SK-N-SH (cell line): ENCODE measurements at regions not wholly inside any gene's neighbourhood (a gene's known extent, or its start where the extent isn't known, plus 50 kb on each side); places are given as distances from the start of the nearest gene placed in this dataset.

ENCODE experiments used
- CTCF ChIA-PET: fragments of 300-600, 350-600 bp; formaldehyde crosslinking; extraction: SDS; loops from one replicate; lab custom pipeline; 2021; lab: Yijun Ruan, JAX
- POLR2A ChIA-PET: fragments of 350-600 bp; sonication (Branson Sonifier 250); formaldehyde crosslinking; extraction: SDS; loops from one replicate; lab custom pipeline; 2020; ENCODE audit warnings: antibody characterized with exemption, inconsistent platforms; lab: Yijun Ruan, JAX
- DNase-seq: peaks from one replicate; pipeline ENCODE4 v3.0.0; 2012
- H2AFZ ChIP-seq: fragments of 200-600 bp; sonication (generic); 2 replicates; pipeline ENCODE4 v1.8.1; 2016; ENCODE audit warnings: antibody characterized with exemption, mild to moderate bottlenecking, low read depth
- H3F3A ChIP-seq: fragments of 200-600 bp; sonication (generic); replicated peaks from 2 replicates; pipeline ENCODE3; 2016; ENCODE audit warnings: antibody characterized with exemption, mild to moderate bottlenecking; ENCODE audit not compliant: insufficient read depth
- H3K27ac ChIP-seq, 2 experiments: fragments of 200-500 bp in 1 of 2; fragments of 200-600 bp in 1 of 2; sonication (Bioruptor generic) in 1 of 2; sonication (generic), shearing (Covaris generic) in 1 of 2; 2 replicates each; pipeline versions ENCODE4 v1.5.1 to v1.6.1; 2014 to 2016; ENCODE audit warnings: low read depth in 2 of 2, inconsistent platforms in 1 of 2, low read length in 1 of 2, mild to moderate bottlenecking in 1 of 2, mixed read lengths in 1 of 2
- H3K27me3 ChIP-seq: fragments of 200-600 bp; sonication (generic), shearing (Covaris generic); 2 replicates; pipeline ENCODE4 v1.6.1; 2016; ENCODE audit warnings: mixed run types; ENCODE audit not compliant: insufficient read depth
- H3K36me3 ChIP-seq, 2 experiments: fragments of 200-500 bp in 1 of 2; fragments of 200-600 bp in 1 of 2; sonication (Bioruptor generic) in 1 of 2; sonication (generic) in 1 of 2; replicated peaks in 1 of 2; 2 replicates each; pipeline versions ENCODE3 to v1.5.1; 2014 to 2016; ENCODE audit warnings: low read length in 1 of 2, mild to moderate bottlenecking in 1 of 2; ENCODE audit not compliant: insufficient read depth in 2 of 2, control insufficient read depth in 1 of 2
- H3K4me1 ChIP-seq, 2 experiments: fragments of 200-500 bp in 1 of 2; fragments of 200-600 bp in 1 of 2; sonication (Bioruptor generic) in 1 of 2; sonication (generic), shearing (Covaris generic) in 1 of 2; 2 replicates each; pipeline versions ENCODE4 v1.5.1 to v1.6.1; 2014 to 2016; ENCODE audit warnings: low read depth in 1 of 2, low read length in 1 of 2, mixed run types in 1 of 2; ENCODE audit not compliant: insufficient read depth in 2 of 2, control insufficient read depth in 1 of 2
- H3K4me2 ChIP-seq: fragments of 200-600 bp; sonication (generic), shearing (Covaris generic); 2 replicates; pipeline ENCODE4 v1.6.1; 2017; ENCODE audit warnings: mixed run types
- H3K4me3 ChIP-seq, 2 experiments: fragments of 200-500 bp in 1 of 2; fragments of 200-600 bp in 1 of 2; sonication (Bioruptor generic) in 1 of 2; sonication (generic), shearing (Covaris generic) in 1 of 2; 2 replicates each; pipeline versions ENCODE4 v1.5.1 to v1.8.1; 2014 to 2016; ENCODE audit warnings: low read depth in 2 of 2, inconsistent platforms in 1 of 2, low read length in 1 of 2, mild to moderate bottlenecking in 1 of 2, mixed read lengths in 1 of 2, moderate library complexity in 1 of 2
- H3K79me2 ChIP-seq: fragments of 200-600 bp; sonication (generic); 2 replicates; pipeline ENCODE4 v1.8.1; 2017; ENCODE audit warnings: mild to moderate bottlenecking; ENCODE audit not compliant: insufficient read depth
- H3K9ac ChIP-seq: fragments of 200-600 bp; sonication (generic); 2 replicates; pipeline ENCODE4 v1.6.1; 2017; ENCODE audit warnings: mixed run types
- H3K9me2 ChIP-seq: fragments of 200-600 bp; sonication (generic); 2 replicates; pipeline ENCODE4 v1.6.1; 2017; ENCODE audit warnings: mixed run types
- H3K9me3 ChIP-seq: fragments of 200-600 bp; sonication (generic); 2 replicates; pipeline ENCODE4 v1.6.1; 2017; ENCODE audit warnings: mixed run types, mild to moderate bottlenecking, moderate library complexity
- H4K20me1 ChIP-seq: fragments of 200-600 bp; sonication (generic); 2 replicates; pipeline ENCODE4 v1.6.1; 2017; ENCODE audit warnings: mild to moderate bottlenecking, mixed run types; ENCODE audit not compliant: insufficient read depth
- CHD2 ChIP-seq: fragments of 150-350 bp; IDR thresholded peaks from 2 replicates; pipeline ENCODE4 v1.6.1; 2018; ENCODE audit warnings: low read length; ENCODE audit not compliant: partially characterized antibody
- EZH2phosphoT487 ChIP-seq: fragments of 200-600 bp; sonication (generic); IDR thresholded peaks from 2 replicates; pipeline ENCODE4 v1.6.1; 2017; ENCODE audit warnings: low read depth, mixed run types, mild to moderate bottlenecking, antibody characterized with exemption, moderate library complexity, borderline replicate concordance
- FOXM1 ChIP-seq: IDR thresholded peaks from 2 replicates; pipeline ENCODE4 v1.4.0; 2012; ENCODE audit warnings: low read depth, mild to moderate bottlenecking
- GATA2 ChIP-seq: sonication (generic); formaldehyde crosslinking; IDR thresholded peaks from 2 replicates; pipeline ENCODE4 v1.5.0; 2020; ENCODE audit warnings: mild to moderate bottlenecking, missing genetic modification reagents
- POLR2AphosphoS5 ChIP-seq: IDR thresholded peaks from 2 replicates; pipeline ENCODE4 v1.6.1; 2012; ENCODE audit warnings: low read depth, low read length
- RAD21 ChIP-seq: IDR thresholded peaks from 2 replicates; pipeline ENCODE4 v1.6.1; 2012; ENCODE audit warnings: mild to moderate bottlenecking, low read length
- RXRA ChIP-seq: IDR thresholded peaks from 2 replicates; pipeline ENCODE4 v1.4.0; 2012; ENCODE audit warnings: low read depth, mild to moderate bottlenecking, borderline replicate concordance
- SIN3A ChIP-seq: IDR thresholded peaks from 2 replicates; pipeline ENCODE4 v1.6.1; 2012; ENCODE audit warnings: low read depth, mild to moderate bottlenecking, low read length, moderate library complexity, borderline replicate concordance
- SMC3 ChIP-seq: IDR thresholded peaks from 2 replicates; pipeline ENCODE4 v1.6.1; 2012; ENCODE audit warnings: low read depth, low read length, improper control_type of control experiment
- TAF1 ChIP-seq: IDR thresholded peaks from 2 replicates; pipeline ENCODE4 v1.6.1; 2012; ENCODE audit warnings: low read depth, mild to moderate bottlenecking, low read length, moderate library complexity, borderline replicate concordance
- TEAD4 ChIP-seq: IDR thresholded peaks from 2 replicates; pipeline ENCODE4 v1.4.0; 2012; ENCODE audit warnings: mild to moderate bottlenecking, borderline replicate concordance; ENCODE audit not compliant: insufficient read depth
- WGBS: methylation state at CpG from one replicate; pipeline ENCODE4 v1.1.6; 2017; ENCODE audit warnings: low lambda C conversion rate; 5-methylcytosine and 5-hydroxymethylcytosine counted together
- TF ChIP-seq, protein P1 (sequence below): IDR thresholded peaks from 2 replicates; pipeline ENCODE4 v1.4.0; 2012; ENCODE audit warnings: low read depth
- TF ChIP-seq, protein P2 (sequence below): IDR thresholded peaks from 2 replicates; pipeline ENCODE4 v1.4.0; 2012; ENCODE audit warnings: low read depth, borderline replicate concordance

DNA sequence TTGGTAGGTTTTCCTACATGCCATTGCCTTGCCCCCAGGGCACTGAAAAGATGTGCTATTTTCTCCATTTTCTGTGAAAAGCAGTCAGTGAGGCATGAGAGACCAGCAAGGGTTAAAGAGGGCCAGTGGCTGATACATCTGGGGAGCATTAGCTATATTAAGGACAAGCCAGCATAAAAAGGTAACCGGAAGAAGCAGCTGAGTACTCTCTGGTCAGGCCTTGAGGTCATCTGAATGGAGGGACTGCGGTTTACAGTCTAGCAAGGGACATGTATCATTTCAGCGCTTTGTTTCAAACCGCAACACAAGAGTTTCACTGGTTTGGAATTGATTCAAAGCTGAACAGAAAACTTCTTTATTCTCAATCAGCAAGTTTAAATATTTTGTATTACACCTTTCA, 120.4 kb downstream of the EPDR1 start (continued):
- no peak for TF ChIP-seq GATA2 (CRISPR knock-in tag)
- no peak for TF ChIP-seq SMC3
- TF ChIP-seq, all 33 proteins: peak for 0

DNA sequence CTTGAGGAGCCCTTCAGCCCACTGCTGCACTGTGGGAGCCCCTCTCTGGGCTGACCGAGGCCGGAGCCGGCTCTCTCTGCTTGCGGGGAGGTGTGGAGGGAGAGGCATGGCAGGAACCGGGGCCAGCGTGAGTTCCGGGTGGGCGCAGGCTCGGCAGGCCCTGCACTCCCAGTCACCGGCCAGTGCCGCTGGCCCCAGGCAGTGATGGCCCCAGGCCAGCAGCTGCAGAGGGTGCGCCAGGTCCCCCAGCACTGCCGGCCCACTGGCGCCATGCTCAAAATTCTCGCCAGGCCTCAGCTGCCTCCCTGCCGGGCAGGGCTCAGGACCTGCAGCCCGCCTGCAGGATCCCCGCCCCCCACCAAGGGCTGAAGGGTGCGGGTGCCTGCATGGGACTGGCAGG, 128.4 kb upstream of the STARD3NL start:
- Histone ChIP-seq H3K9me2 (peaks cover 6% of the 10 kb centered on the region; the same call in 1 of the 2 replicates), H3K4me3 (no peak overlapping the region; a peak in 1 of 4 replicates), H2AFZ (no peak overlapping the region), H3K79me2 (no peaks in the 10 kb centered on the region), H3K9me3 (no peaks in the 10 kb centered on the region), H3F3A (no peaks in the 10 kb centered on the region), H3K27ac (no peak overlapping the region), H3K4me2 (no peak overlapping the region), H3K4me1 (peaks cover 0 to 11% of the 10 kb centered on the region in 2 experiments; a peak in 2 of 4 replicates), H4K20me1 (no peaks in the 10 kb centered on the region), H3K9ac (no peak overlapping the region), H3K36me3 (no peaks in the 10 kb centered on the region), H3K27me3 (no peaks in the 10 kb centered on the region)
- 77% methylated on average over 9 of the region's 19 CpGs for WGBS
- no peak for DNase-seq
- POLR2A ChIA-PET = no interaction called here
- CTCF ChIA-PET = interaction anchor here (0.9 to 1.6 kb wide), 3 partner anchors 17 to 148 kb away, joined by 3 to 5 read pairs (median 3); no protein-coding TSS in a partner anchor
- TF ChIP-seq TEAD4 (no peak), SIN3A (no peak), EZH2phosphoT487 (no peak)
- TF ChIP-seq, protein P1, sequence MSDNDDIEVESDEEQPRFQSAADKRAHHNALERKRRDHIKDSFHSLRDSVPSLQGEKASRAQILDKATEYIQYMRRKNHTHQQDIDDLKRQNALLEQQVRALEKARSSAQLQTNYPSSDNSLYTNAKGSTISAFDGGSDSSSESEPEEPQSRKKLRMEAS = no peak

DNA sequence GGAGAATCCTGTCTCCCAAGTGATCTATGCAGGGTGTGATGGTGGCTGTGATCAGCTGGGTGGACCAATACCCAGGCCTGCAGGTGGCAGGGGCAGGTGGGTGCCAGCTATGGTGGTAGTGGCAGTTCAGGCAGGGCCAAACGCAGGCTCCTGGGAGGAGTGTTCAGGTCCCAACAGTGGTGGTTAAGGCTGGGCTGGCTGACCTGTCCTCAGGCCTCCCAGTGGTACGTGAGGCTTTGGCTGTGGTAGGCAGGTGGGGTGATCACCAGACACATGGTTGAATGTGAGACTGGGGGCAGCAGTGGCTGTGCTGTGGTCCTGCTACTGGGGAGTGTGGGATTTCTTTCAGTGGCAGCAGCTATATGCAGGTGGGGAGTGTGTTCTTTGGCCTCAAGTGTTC, 126.7 kb upstream of the STARD3NL start:
- 21% methylated on average over 2 of the region's 2 CpGs for WGBS

More for the DNA sequence above, 126.7 kb upstream of the STARD3NL start:
- no peak overlapping the region for H3K27ac ChIP-seq
- no peak overlapping the region for H3K4me3 ChIP-seq
- H4K20me1 ChIP-seq = no peaks in the 10 kb centered on the region
- no peak for TF ChIP-seq TAF1
- no peak for TF ChIP-seq POLR2AphosphoS5
- TF ChIP-seq RAD21 = no peak
- TF ChIP-seq, protein P2, sequence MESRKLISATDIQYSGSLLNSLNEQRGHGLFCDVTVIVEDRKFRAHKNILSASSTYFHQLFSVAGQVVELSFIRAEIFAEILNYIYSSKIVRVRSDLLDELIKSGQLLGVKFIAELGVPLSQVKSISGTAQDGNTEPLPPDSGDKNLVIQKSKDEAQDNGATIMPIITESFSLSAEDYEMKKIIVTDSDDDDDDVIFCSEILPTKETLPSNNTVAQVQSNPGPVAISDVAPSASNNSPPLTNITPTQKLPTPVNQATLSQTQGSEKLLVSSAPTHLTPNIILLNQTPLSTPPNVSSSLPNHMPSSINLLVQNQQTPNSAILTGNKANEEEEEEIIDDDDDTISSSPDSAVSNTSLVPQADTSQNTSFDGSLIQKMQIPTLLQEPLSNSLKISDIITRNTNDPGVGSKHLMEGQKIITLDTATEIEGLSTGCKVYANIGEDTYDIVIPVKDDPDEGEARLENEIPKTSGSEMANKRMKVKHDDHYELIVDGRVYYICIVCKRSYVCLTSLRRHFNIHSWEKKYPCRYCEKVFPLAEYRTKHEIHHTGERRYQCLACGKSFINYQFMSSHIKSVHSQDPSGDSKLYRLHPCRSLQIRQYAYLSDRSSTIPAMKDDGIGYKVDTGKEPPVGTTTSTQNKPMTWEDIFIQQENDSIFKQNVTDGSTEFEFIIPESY = no peak
- TF ChIP-seq CHD2 = no peak
- no peak for TF ChIP-seq GATA2 (CRISPR knock-in tag)
- no peak for TF ChIP-seq FOXM1
- no peak for TF ChIP-seq RXRA
- TF ChIP-seq SIN3A = no peak
- H3K4me2 ChIP-seq = no peak overlapping the region
- H3K9ac ChIP-seq = no peak overlapping the region
- no peaks in the 10 kb centered on the region for H3F3A ChIP-seq
- H3K4me1 ChIP-seq = peaks cover 0 to 11% of the 10 kb centered on the region in 2 experiments; a peak in 2 of 4 replicates
- no peaks in the 10 kb centered on the region for H3K79me2 ChIP-seq
- CTCF ChIA-PET = interaction anchor here (1.4 to 1.8 kb wide), 4 partner anchors 20 to 149 kb away, joined by 5 to 6 read pairs (median 5); partner anchors contain the start of gene SFRP4
- POLR2A ChIA-PET = no interaction called here
- no peak overlapping the region for H2AFZ ChIP-seq
- H3K36me3 ChIP-seq = no peaks in the 10 kb centered on the region
- DNase-seq = no peak
- no peaks in the 10 kb centered on the region for H3K9me2 ChIP-seq
- H3K9me3 ChIP-seq = no peaks in the 10 kb centered on the region; the same call in 1 of the 2 replicates
- no peaks in the 10 kb centered on the region for H3K27me3 ChIP-seq
